Prostate gland (tissue), 2 donors: ENCODE measurements at regions not wholly inside any gene's neighbourhood (a gene's known extent, or its start where the extent isn't known, plus 50 kb on each side); places are given as distances from the start of the nearest gene placed in this dataset.

Source experiments
- DNase-seq: peaks from one replicate; pipeline ENCODE4 v3.0.0-alpha.2; 2019; ENCODE audit warnings: low spot score
- H3K27ac ChIP-seq, 2 donors: fragments of 200-600 bp; sonication (generic); 2 replicates each; pipeline ENCODE4 v1.5.1; 2017 to 2019
- H3K27me3 ChIP-seq: fragments of 200-600 bp; sonication (generic); replicated peaks from 2 replicates; pipeline ENCODE4 v1.5.1; 2019; ENCODE audit not compliant: insufficient read depth
- H3K36me3 ChIP-seq, 2 donors: fragments of 200-600 bp; sonication (generic); 1 replicate in 1 of 2; 2 replicates in 1 of 2; pipeline versions ENCODE4 v1.5.1 to v1.8.1; 2017 to 2019
- H3K4me1 ChIP-seq: fragments of 200-600 bp; sonication (generic); replicated peaks from 2 replicates; pipeline ENCODE4 v1.5.1; 2019
- H3K4me3 ChIP-seq, 2 donors: fragments of 200-600 bp; sonication (generic); 2 replicates each; pipeline ENCODE4 v1.5.1; 2017 to 2019
- H3K9me3 ChIP-seq: fragments of 200-600 bp; sonication (generic); 2 replicates; pipeline ENCODE4 v1.5.1; 2017
- POLR2A ChIP-seq: fragments of 450-650 bp; IDR thresholded peaks from one replicate; pipeline ENCODE4 v1.6.1; 2016; ENCODE audit warnings: antibody characterized with exemption, mild to moderate bottlenecking
- POLR2AphosphoS5 ChIP-seq: sonication (generic); formaldehyde crosslinking; IDR thresholded peaks from one replicate; pipeline ENCODE4 v1.6.1; 2017; ENCODE audit warnings: antibody characterized with exemption
- WGBS: methylation state at CpG from one replicate; pipeline ENCODE4 v1.1.5; 2018; 5-methylcytosine and 5-hydroxymethylcytosine counted together
- intact Hi-C: fragments of 100-400 bp; cut with DNase I; formaldehyde crosslinking; loops from one replicate; pipeline ENCODE4 v1.14.2; 2022
- TF ChIP-seq, protein P1 (sequence below), 4 experiments: fragments of 200-600 bp in 2 of 4; fragments of 450-650 bp in 2 of 4; sonication (generic) in 2 of 4; IDR thresholded peaks; 1 replicate in 3 of 4; 2 replicates in 1 of 4; pipeline ENCODE4 v1.5.1; 2016 to 2019; ENCODE audit warnings: antibody characterized with exemption in 4 of 4, mild to moderate bottlenecking in 2 of 4, moderate library complexity in 2 of 4

DNA sequence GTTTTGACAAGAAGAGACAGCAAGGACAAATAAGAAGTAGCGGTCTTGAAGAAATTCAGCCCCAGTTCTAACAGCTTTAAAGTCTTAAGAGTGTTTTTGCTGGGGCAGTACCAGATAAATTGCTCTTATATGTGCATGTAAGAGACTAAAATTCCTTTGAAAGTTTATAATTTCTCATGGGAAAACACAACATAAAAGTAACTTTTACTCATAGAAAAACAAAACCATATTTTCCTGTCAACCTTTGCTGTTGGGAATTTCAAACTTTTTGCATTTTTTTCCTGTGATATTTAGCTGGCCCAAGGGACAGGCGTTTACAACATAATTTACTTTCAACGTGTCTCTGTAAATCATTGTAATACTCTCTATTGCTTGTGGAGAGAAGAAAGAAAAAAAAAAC lies 767.8 kb upstream of the ZEB2 start:
- H3K4me3 ChIP-seq = no peak overlapping the region
- intact Hi-C loops = no loop called here
- H3K27me3 ChIP-seq = no peaks in the 10 kb centered on the region
- no peak for DNase-seq
- no peak overlapping the region for H3K27ac ChIP-seq
- H3K9me3 ChIP-seq = no peaks in the 10 kb centered on the region
- H3K36me3 ChIP-seq = no peaks in the 10 kb centered on the region
- TF ChIP-seq POLR2AphosphoS5 (no peak), POLR2A (no peak)
- TF ChIP-seq, protein P1, sequence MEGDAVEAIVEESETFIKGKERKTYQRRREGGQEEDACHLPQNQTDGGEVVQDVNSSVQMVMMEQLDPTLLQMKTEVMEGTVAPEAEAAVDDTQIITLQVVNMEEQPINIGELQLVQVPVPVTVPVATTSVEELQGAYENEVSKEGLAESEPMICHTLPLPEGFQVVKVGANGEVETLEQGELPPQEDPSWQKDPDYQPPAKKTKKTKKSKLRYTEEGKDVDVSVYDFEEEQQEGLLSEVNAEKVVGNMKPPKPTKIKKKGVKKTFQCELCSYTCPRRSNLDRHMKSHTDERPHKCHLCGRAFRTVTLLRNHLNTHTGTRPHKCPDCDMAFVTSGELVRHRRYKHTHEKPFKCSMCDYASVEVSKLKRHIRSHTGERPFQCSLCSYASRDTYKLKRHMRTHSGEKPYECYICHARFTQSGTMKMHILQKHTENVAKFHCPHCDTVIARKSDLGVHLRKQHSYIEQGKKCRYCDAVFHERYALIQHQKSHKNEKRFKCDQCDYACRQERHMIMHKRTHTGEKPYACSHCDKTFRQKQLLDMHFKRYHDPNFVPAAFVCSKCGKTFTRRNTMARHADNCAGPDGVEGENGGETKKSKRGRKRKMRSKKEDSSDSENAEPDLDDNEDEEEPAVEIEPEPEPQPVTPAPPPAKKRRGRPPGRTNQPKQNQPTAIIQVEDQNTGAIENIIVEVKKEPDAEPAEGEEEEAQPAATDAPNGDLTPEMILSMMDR (IDR thresholded peaks at IDR 0.05) = no peak
- WGBS = 45% methylated on average over 3 of the region's 3 CpGs
- H3K4me1 ChIP-seq = no peaks in the 10 kb centered on the region

DNA sequence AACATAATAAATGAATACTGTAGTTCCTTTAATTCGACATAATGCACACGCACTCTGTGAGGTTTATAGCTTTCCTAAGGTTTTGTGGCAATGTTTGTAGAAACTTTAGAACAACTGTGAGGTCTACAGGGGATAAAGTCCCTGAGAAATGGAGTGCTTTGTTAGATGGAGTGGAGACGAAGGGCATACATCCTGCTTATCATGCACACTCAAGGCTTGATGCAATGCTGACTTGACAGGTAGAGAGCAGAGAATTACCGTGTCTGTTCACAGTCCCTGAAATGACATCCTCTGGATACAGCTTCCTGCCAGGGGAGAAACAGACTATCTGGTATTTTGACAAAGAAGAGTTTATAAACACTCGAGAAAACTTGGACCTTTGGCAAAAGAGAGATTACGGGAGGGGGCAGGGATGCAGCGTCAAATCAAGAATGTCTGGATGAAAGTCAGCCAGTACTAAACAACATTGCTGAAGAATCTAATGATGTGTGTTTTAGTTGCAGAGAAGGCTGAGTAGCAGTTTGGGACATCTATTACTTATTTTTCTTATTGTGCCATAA lies 766.9 kb upstream of the ZEB2 start:
- Histone ChIP-seq H3K4me1 (no peaks in the 10 kb centered on the region), H3K4me3 (no peak overlapping the region), H3K9me3 (no peaks in the 10 kb centered on the region), H3K36me3 (no peaks in the 10 kb centered on the region), H3K27ac (no peak overlapping the region), H3K27me3 (no peaks in the 10 kb centered on the region)
- no peak for TF ChIP-seq POLR2AphosphoS5
- TF ChIP-seq, protein P1 (IDR thresholded peaks at IDR 0.05) = no peak
- TF ChIP-seq POLR2A = no peak
- 60% methylated on average over 7 of the region's 7 CpGs for WGBS
- intact Hi-C loops = no loop called here
- DNase-seq = no peak

DNA sequence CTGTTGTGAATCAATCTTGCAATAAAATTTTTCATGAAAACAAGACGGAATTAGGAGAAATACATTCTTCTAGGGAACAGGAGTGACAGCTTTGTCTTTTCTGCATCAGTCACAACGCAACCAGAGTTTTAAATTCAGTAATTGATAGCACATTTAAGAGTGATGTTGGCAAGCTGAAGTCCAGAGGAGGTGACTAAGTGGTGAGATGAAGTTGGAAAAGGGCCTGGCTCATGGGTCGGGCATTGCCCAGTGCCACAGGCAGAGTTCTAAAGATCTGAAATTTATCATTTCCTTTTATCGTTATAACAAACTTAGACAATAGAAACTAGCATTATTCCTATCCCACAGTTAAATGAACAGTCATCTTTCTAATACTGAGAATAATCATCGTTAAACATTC lies 764.6 kb upstream of the ZEB2 start:
- Histone ChIP-seq H3K27me3 (no peaks in the 10 kb centered on the region), H3K9me3 (no peaks in the 10 kb centered on the region), H3K36me3 (no peaks in the 10 kb centered on the region), H3K4me3 (no peak overlapping the region), H3K27ac (no peak overlapping the region), H3K4me1 (no peaks in the 10 kb centered on the region)
- intact Hi-C loops = no loop called here
- no peak for DNase-seq
- WGBS = 79% methylated on average over 5 of the region's 5 CpGs
- TF ChIP-seq POLR2A (no peak), POLR2AphosphoS5 (no peak)
- TF ChIP-seq, protein P1 (IDR thresholded peaks at IDR 0.05) = no peak

DNA sequence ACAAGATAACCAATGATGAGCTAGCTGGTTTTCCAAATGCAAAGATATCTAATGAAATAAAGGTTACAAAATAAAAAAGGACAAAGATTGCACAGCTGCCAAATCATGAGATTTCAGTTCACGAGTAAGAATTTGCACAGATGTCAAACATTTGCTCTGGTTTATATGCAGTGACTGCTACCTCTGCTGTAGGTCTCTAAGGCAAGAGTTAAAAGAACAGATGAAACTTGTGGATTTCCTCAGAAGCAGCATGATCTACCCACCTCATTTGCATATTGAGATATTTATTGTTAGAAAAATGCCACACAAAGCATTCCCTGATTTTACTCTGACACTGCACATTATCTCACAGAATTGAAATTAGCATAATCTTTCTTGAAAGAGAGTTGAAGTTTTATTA lies 763.2 kb upstream of the ZEB2 start:
- Histone ChIP-seq H3K4me1 (no peaks in the 10 kb centered on the region), H3K4me3 (no peak overlapping the region), H3K27ac (no peak overlapping the region), H3K9me3 (no peaks in the 10 kb centered on the region), H3K27me3 (no peaks in the 10 kb centered on the region), H3K36me3 (no peaks in the 10 kb centered on the region)
- no peak for DNase-seq
- TF ChIP-seq, protein P1 (IDR thresholded peaks at IDR 0.05) = no peak
- no peak for TF ChIP-seq POLR2AphosphoS5
- no peak for TF ChIP-seq POLR2A
- 55% methylated on average over 1 of the region's 1 CpG for WGBS
- intact Hi-C loops = no loop called here

DNA sequence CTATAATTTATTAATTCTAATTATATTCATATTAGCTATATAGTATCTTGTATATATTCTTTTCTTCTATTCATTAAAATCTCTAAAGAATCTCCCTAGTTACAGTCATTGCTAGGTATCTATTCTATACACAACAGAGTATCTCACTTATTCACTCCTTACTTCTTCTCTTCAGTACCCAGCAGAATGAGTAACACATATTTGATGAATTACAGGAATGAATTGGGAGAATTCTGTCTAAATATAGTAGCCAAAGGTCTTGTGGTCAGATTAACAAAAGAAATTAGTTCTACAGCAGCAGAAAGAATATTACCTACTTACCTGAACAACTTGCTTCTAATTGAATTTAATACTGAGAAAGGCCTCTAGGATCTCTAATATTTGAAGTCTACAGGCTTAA lies 758.0 kb upstream of the ZEB2 start:
- H3K36me3 ChIP-seq = no peaks in the 10 kb centered on the region
- intact Hi-C loops = no loop called here
- H3K4me3 ChIP-seq = no peak overlapping the region
- DNase-seq = no peak
- H3K27ac ChIP-seq = no peak overlapping the region
- TF ChIP-seq, protein P1 (IDR thresholded peaks at IDR 0.05) = no peak
- TF ChIP-seq POLR2A = no peak
- no peak for TF ChIP-seq POLR2AphosphoS5
- no peaks in the 10 kb centered on the region for H3K4me1 ChIP-seq
- H3K9me3 ChIP-seq = no peaks in the 10 kb centered on the region
- H3K27me3 ChIP-seq = no peaks in the 10 kb centered on the region
